ENCODE measurements at regions not wholly inside any gene's neighbourhood (a gene's known extent, or its start where the extent isn't known, plus 50 kb on each side); places are given as distances from the start of the nearest gene placed in this dataset.

- no peak overlapping the region for H3K9ac ChIP-seq
- H3K4me1 ChIP-seq: no peaks in the 10 kb centered on the region
- no peak overlapping the region for H3K4me2 ChIP-seq
- H3K27ac ChIP-seq: no peak overlapping the region
- H3K9me3 ChIP-seq: no peaks in the 10 kb centered on the region
- no peaks in the 10 kb centered on the region for H3K36me3 ChIP-seq
- no peaks in the 10 kb centered on the region for H4K20me1 ChIP-seq
- H3K27me3 ChIP-seq: no peaks in the 10 kb centered on the region
- no peak overlapping the region for H3K4me3 ChIP-seq
- TF ChIP-seq Cebpa-rat (IDR thresholded peaks at IDR 0.05): no peak
These were observed 649.4 kb upstream of the SLC8A1 start for GRCh38 chr2:41101281-41101680.

GRCh38 chr2:41109744-41110143 lies 657.9 kb upstream of the SLC8A1 start:
- no peaks in the 10 kb centered on the region for H3K36me3 ChIP-seq
- H4K20me1 ChIP-seq: no peaks in the 10 kb centered on the region
- TF ChIP-seq Cebpa-rat (IDR thresholded peaks at IDR 0.05): peak; percentile 86

GRCh38 chr2:41111836-41112627 lies 660.1 kb upstream of the SLC8A1 start:
- Histone ChIP-seq H3K27me3 (no peaks in the 10 kb centered on the region), H3K4me2 (no peak overlapping the region), H3K9me3 (no peaks in the 10 kb centered on the region), H3K36me3 (no peaks in the 10 kb centered on the region), H3K4me1 (no peaks in the 10 kb centered on the region), H3K27ac (no peak overlapping the region), H3K4me3 (no peak overlapping the region), H4K20me1 (no peaks in the 10 kb centered on the region), H3K9ac (no peak overlapping the region)
- TF ChIP-seq Cebpa-rat (IDR thresholded peaks at IDR 0.05): no peak

More at GRCh38 chr2:41109744-41110143, 657.9 kb upstream of the SLC8A1 start:
- no peak overlapping the region for H3K4me3 ChIP-seq
- H3K4me2 ChIP-seq: no peak overlapping the region
- H3K27me3 ChIP-seq: no peaks in the 10 kb centered on the region
- H3K4me1 ChIP-seq: no peaks in the 10 kb centered on the region
- H3K9ac ChIP-seq: no peak overlapping the region
- no peak overlapping the region for H3K27ac ChIP-seq
- no peaks in the 10 kb centered on the region for H3K9me3 ChIP-seq

- Histone ChIP-seq H3K4me3 (no peak overlapping the region), H3K27ac (no peak overlapping the region), H3K4me1 (no peaks in the 10 kb centered on the region), H3K36me3 (no peaks in the 10 kb centered on the region), H3K4me2 (no peak overlapping the region), H3K27me3 (no peaks in the 10 kb centered on the region), H3K9ac (no peak overlapping the region), H4K20me1 (no peaks in the 10 kb centered on the region), H3K9me3 (no peaks in the 10 kb centered on the region)
- TF ChIP-seq Cebpa-rat (IDR thresholded peaks at IDR 0.05): no peak
These were observed 664.4 kb upstream of the SLC8A1 start for GRCh38 chr2:41116106-41116797.

GRCh38 chr2:41119489-41119888 lies 667.6 kb upstream of the SLC8A1 start:
- Histone ChIP-seq H3K36me3 (no peaks in the 10 kb centered on the region), H3K9me3 (no peaks in the 10 kb centered on the region), H3K27me3 (no peaks in the 10 kb centered on the region), H3K27ac (no peak overlapping the region), H3K4me1 (no peaks in the 10 kb centered on the region), H3K4me2 (no peak overlapping the region), H4K20me1 (no peaks in the 10 kb centered on the region), H3K9ac (no peak overlapping the region), H3K4me3 (no peak overlapping the region)
- no peak for TF ChIP-seq Cebpa-rat (IDR thresholded peaks at IDR 0.05)

- Histone ChIP-seq H4K20me1 (no peaks in the 10 kb centered on the region), H3K4me2 (no peak overlapping the region), H3K36me3 (no peaks in the 10 kb centered on the region), H3K27me3 (no peaks in the 10 kb centered on the region), H3K4me1 (no peaks in the 10 kb centered on the region), H3K9me3 (peaks cover 7% of the 10 kb centered on the region), H3K9ac (no peak overlapping the region), H3K27ac (no peak overlapping the region), H3K4me3 (no peak overlapping the region)
- TF ChIP-seq Cebpa-rat (IDR thresholded peaks at IDR 0.05): no peak
These were observed 671.5 kb upstream of the SLC8A1 start for GRCh38 chr2:41123341-41123740.

- no peak overlapping the region for H3K4me3 ChIP-seq
These were observed 675.5 kb upstream of the SLC8A1 start for GRCh38 chr2:41127351-41127750.

GRCh38 chr2:41129988-41130387 lies 678.1 kb upstream of the SLC8A1 start:
- H3K27ac ChIP-seq: no peak overlapping the region
- no peak for TF ChIP-seq Cebpa-rat (IDR thresholded peaks at IDR 0.05)
- no peaks in the 10 kb centered on the region for H4K20me1 ChIP-seq
- no peaks in the 10 kb centered on the region for H3K27me3 ChIP-seq
- H3K4me2 ChIP-seq: no peak overlapping the region
- no peak overlapping the region for H3K4me3 ChIP-seq
- H3K9me3 ChIP-seq: peaks cover 7% of the 10 kb centered on the region
- no peaks in the 10 kb centered on the region for H3K36me3 ChIP-seq
- no peak overlapping the region for H3K9ac ChIP-seq
- H3K4me1 ChIP-seq: no peaks in the 10 kb centered on the region

More at GRCh38 chr2:41127351-41127750, 675.5 kb upstream of the SLC8A1 start:
- Histone ChIP-seq H3K27me3 (no peaks in the 10 kb centered on the region), H3K4me1 (no peaks in the 10 kb centered on the region), H3K27ac (no peak overlapping the region), H3K36me3 (no peaks in the 10 kb centered on the region), H4K20me1 (no peaks in the 10 kb centered on the region), H3K9ac (no peak overlapping the region), H3K4me2 (no peak overlapping the region), H3K9me3 (peaks cover 7% of the 10 kb centered on the region)
- TF ChIP-seq Cebpa-rat (IDR thresholded peaks at IDR 0.05): no peak

GRCh38 chr2:41137031-41137430 lies 685.1 kb upstream of the SLC8A1 start:
- no peak for TF ChIP-seq Cebpa-rat (IDR thresholded peaks at IDR 0.05)
- no peaks in the 10 kb centered on the region for H3K27me3 ChIP-seq
- no peak overlapping the region for H3K4me3 ChIP-seq
- H3K4me2 ChIP-seq: no peak overlapping the region
- no peaks in the 10 kb centered on the region for H3K36me3 ChIP-seq
- no peaks in the 10 kb centered on the region for H4K20me1 ChIP-seq
- H3K9me3 ChIP-seq: no peaks in the 10 kb centered on the region
- no peaks in the 10 kb centered on the region for H3K4me1 ChIP-seq
- no peak overlapping the region for H3K27ac ChIP-seq
- no peak overlapping the region for H3K9ac ChIP-seq

- Histone ChIP-seq H3K4me1 (no peaks in the 10 kb centered on the region), H3K4me2 (no peak overlapping the region), H3K9ac (no peak overlapping the region), H4K20me1 (no peaks in the 10 kb centered on the region), H3K27ac (no peak overlapping the region), H3K9me3 (no peaks in the 10 kb centered on the region), H3K36me3 (no peaks in the 10 kb centered on the region), H3K27me3 (no peaks in the 10 kb centered on the region), H3K4me3 (no peak overlapping the region)
- TF ChIP-seq Cebpa-rat (IDR thresholded peaks at IDR 0.05): no peak
These were observed 689.4 kb upstream of the SLC8A1 start for GRCh38 chr2:41141146-41141791.
